Esophagus squamous epithelium (tissue), 4 donors: ENCODE measurements at regions not wholly inside any gene's neighbourhood (a gene's known extent, or its start where the extent isn't known, plus 50 kb on each side); places are given as distances from the start of the nearest gene placed in this dataset.

Source experiments
- CTCF ChIP-seq, 6 experiments: fragments of 450-650 bp in 4 of 6; fragments of 200-600 bp in 2 of 6; sonication (generic) in 2 of 6; IDR thresholded peaks; one replicate each; pipeline ENCODE4 v1.5.1; 2016 to 2019; ENCODE audit warnings: antibody characterized with exemption in 6 of 6, mild to moderate bottlenecking in 4 of 6, moderate library complexity in 4 of 6
- POLR2A ChIP-seq, 4 donors: fragments of 450-650 bp; IDR thresholded peaks; one replicate each; pipeline ENCODE4 v1.6.1; 2017; ENCODE audit warnings: antibody characterized with exemption in 4 of 4, mild to moderate bottlenecking in 4 of 4, moderate library complexity in 3 of 4

GRCh38 chr6:166851911-166852310 is 104.4 kb downstream of the RNASET2 start:
- no peak for TF ChIP-seq CTCF (IDR thresholded peaks at IDR 0.05)
- no peak for TF ChIP-seq POLR2A (IDR thresholded peaks at IDR 0.05)
